ENCODE measurements at regions not wholly inside any gene's neighbourhood (a gene's known extent, or its start where the extent isn't known, plus 50 kb on each side); places are given as distances from the start of the nearest gene placed in this dataset.

GRCh38 chr13:107961849-107962608 lies 253.3 kb downstream of the LIG4 start:
- no peaks in the 10 kb centered on the region for H3K27me3 ChIP-seq (ENCODE audit: control insufficient read depth, insufficient read depth, low read length)
- ChIA-PET CTCF (no interaction called here), POLR2A (no interaction called here)
- DNase-seq (ENCODE audit: low read depth), result no peak
- no peaks in the 10 kb centered on the region for H3K36me3 ChIP-seq (ENCODE audit: control insufficient read depth, insufficient read depth, low read length)
- no peak for TF ChIP-seq CTCF (IDR thresholded peaks at IDR 0.05; ENCODE audit: insufficient read depth, low read depth, low read length)
- no peak overlapping the region for H3K4me3 ChIP-seq (ENCODE audit: low read depth, low read length)

GRCh38 chr13:107960301-107960700 lies 255.0 kb downstream of the LIG4 start:
- Histone ChIP-seq H3K36me3 (ENCODE audit: control insufficient read depth, insufficient read depth, low read length) (no peaks in the 10 kb centered on the region), H3K27me3 (ENCODE audit: control insufficient read depth, insufficient read depth, low read length) (no peaks in the 10 kb centered on the region), H3K4me3 (ENCODE audit: low read depth, low read length) (no peak overlapping the region)
- ChIA-PET CTCF (no interaction called here), POLR2A (no interaction called here)
- no peak for DNase-seq (ENCODE audit: low read depth)
- no peak for TF ChIP-seq CTCF (IDR thresholded peaks at IDR 0.05; ENCODE audit: insufficient read depth, low read depth, low read length)

- Histone ChIP-seq H3K36me3 (ENCODE audit: control insufficient read depth, insufficient read depth, low read length) (no peaks in the 10 kb centered on the region), H3K4me3 (ENCODE audit: low read depth, low read length) (no peak overlapping the region), H3K27me3 (ENCODE audit: control insufficient read depth, insufficient read depth, low read length) (no peaks in the 10 kb centered on the region)
- ChIA-PET CTCF (no interaction called here), POLR2A (no interaction called here)
- no peak for TF ChIP-seq CTCF (IDR thresholded peaks at IDR 0.05; ENCODE audit: insufficient read depth, low read depth, low read length)
- no peak for DNase-seq (ENCODE audit: low read depth)
Measured at GRCh38 chr13:107956889-107957288, 258.4 kb downstream of the LIG4 start.

GRCh38 chr13:107942030-107942617 lies 273.2 kb downstream of the LIG4 start:
- H3K36me3 ChIP-seq (ENCODE audit: control insufficient read depth, insufficient read depth, low read length), result no peaks in the 10 kb centered on the region
- H3K4me3 ChIP-seq (ENCODE audit: low read depth, low read length), result no peak overlapping the region
- no peak for DNase-seq (ENCODE audit: low read depth)
- no peaks in the 10 kb centered on the region for H3K27me3 ChIP-seq (ENCODE audit: control insufficient read depth, insufficient read depth, low read length)
- POLR2A ChIA-PET, result no interaction called here
- no peak for TF ChIP-seq CTCF (IDR thresholded peaks at IDR 0.05; ENCODE audit: insufficient read depth, low read depth, low read length)
- CTCF ChIA-PET, result no interaction called here

- DNase-seq (ENCODE audit: low read depth), result no peak
- ChIA-PET POLR2A (no interaction called here), CTCF (no interaction called here)
- Histone ChIP-seq H3K27me3 (ENCODE audit: control insufficient read depth, insufficient read depth, low read length) (no peaks in the 10 kb centered on the region), H3K36me3 (ENCODE audit: control insufficient read depth, insufficient read depth, low read length) (no peaks in the 10 kb centered on the region), H3K4me3 (ENCODE audit: low read depth, low read length) (no peak overlapping the region)
- no peak for TF ChIP-seq CTCF (IDR thresholded peaks at IDR 0.05; ENCODE audit: insufficient read depth, low read depth, low read length)
Measured at GRCh38 chr13:107941345-107942029, 273.8 kb downstream of the LIG4 start.

Measured in BJ (cell line).